Kidney tubule cell (primary cell): ENCODE measurements at regions not wholly inside any gene's neighbourhood (a gene's known extent, or its start where the extent isn't known, plus 50 kb on each side); places are given as distances from the start of the nearest gene placed in this dataset.
"Not testable (repeated sequence)": the region's sequence is repeated elsewhere in the genome, so short reads cannot be mapped to it uniquely, and the experiment has no call there.

Experiments
- DNase-seq: peaks from one replicate; pipeline ENCODE4 v3.0.0-alpha.2; 2018; ENCODE audit warnings: low spot score

GRCh38 chr9:65395789-65396188, 110.8 kb upstream of the FOXD4L5 start:
- not testable (repeated sequence) for DNase-seq

GRCh38 chr9:65395121-65395520, 110.1 kb upstream of the FOXD4L5 start:
- DNase-seq, result not testable (repeated sequence)

GRCh38 chr9:65393111-65393810, 108.3 kb upstream of the FOXD4L5 start:
- not testable (repeated sequence) for DNase-seq

GRCh38 chr9:65392611-65393010, 107.6 kb upstream of the FOXD4L5 start:
- not testable (repeated sequence) for DNase-seq

- not testable (repeated sequence) for DNase-seq
These were observed 104.7 kb upstream of the FOXD4L5 start for GRCh38 chr9:65389710-65390109.

- not testable (repeated sequence) for DNase-seq
These were observed 104.2 kb upstream of the FOXD4L5 start for GRCh38 chr9:65389216-65389615.

GRCh38 chr9:65386699-65387098, 101.7 kb upstream of the FOXD4L5 start:
- peak; percentile 88 for DNase-seq

- DNase-seq, result not testable (repeated sequence)
These were observed 101.2 kb upstream of the FOXD4L5 start for GRCh38 chr9:65386191-65386590.

GRCh38 chr9:65385655-65386024, 100.6 kb upstream of the FOXD4L5 start:
- not testable (repeated sequence) for DNase-seq

GRCh38 chr9:65384759-65385654, 100.0 kb upstream of the FOXD4L5 start:
- not testable (repeated sequence) for DNase-seq

- DNase-seq, result not testable (repeated sequence)
These were observed 99.1 kb upstream of the FOXD4L5 start for GRCh38 chr9:65384066-65384465.

GRCh38 chr9:65383646-65384045, 98.6 kb upstream of the FOXD4L5 start:
- DNase-seq, result not testable (repeated sequence)

GRCh38 chr9:65382701-65383318, 97.8 kb upstream of the FOXD4L5 start:
- DNase-seq, result not testable (repeated sequence)
